C4-2B (cell line): ENCODE measurements at regions not wholly inside any gene's neighbourhood (a gene's known extent, or its start where the extent isn't known, plus 50 kb on each side); places are given as distances from the start of the nearest gene placed in this dataset.

Experiments
- ZFX ChIP-seq: fragments of 450-650 bp; IDR thresholded peaks from 2 replicates; pipeline ENCODE4 v1.6.1; 2017
- TF ChIP-seq, protein P1 (sequence below): fragments of 450-650 bp; conservative IDR thresholded peaks from 2 replicates; pipeline ENCODE4 v1.5.1; 2017; ENCODE audit warnings: mild to moderate bottlenecking

GRCh38 chr18:27501671-27502070 is 316.6 kb upstream of the CHST9 start:
- TF ChIP-seq, protein P1, sequence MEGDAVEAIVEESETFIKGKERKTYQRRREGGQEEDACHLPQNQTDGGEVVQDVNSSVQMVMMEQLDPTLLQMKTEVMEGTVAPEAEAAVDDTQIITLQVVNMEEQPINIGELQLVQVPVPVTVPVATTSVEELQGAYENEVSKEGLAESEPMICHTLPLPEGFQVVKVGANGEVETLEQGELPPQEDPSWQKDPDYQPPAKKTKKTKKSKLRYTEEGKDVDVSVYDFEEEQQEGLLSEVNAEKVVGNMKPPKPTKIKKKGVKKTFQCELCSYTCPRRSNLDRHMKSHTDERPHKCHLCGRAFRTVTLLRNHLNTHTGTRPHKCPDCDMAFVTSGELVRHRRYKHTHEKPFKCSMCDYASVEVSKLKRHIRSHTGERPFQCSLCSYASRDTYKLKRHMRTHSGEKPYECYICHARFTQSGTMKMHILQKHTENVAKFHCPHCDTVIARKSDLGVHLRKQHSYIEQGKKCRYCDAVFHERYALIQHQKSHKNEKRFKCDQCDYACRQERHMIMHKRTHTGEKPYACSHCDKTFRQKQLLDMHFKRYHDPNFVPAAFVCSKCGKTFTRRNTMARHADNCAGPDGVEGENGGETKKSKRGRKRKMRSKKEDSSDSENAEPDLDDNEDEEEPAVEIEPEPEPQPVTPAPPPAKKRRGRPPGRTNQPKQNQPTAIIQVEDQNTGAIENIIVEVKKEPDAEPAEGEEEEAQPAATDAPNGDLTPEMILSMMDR, result no peak
- TF ChIP-seq ZFX, result no peak
